Small intestine (tissue), 7 donors: ENCODE measurements at regions not wholly inside any gene's neighbourhood (a gene's known extent, or its start where the extent isn't known, plus 50 kb on each side); places are given as distances from the start of the nearest gene placed in this dataset.
A peak's percentile ranks its signal among the peaks of the same experiment; 100 is the strongest.

Source experiments
- DNase-seq, 2 donors: peaks; one replicate each; pipeline versions ENCODE4 v3.0.0 to v3.0.0-alpha.2; 2013
- FAIRE-seq: peaks from 2 replicates; lab custom pipeline; 2012; peaks lifted over from hg19 to GRCh38; lab: Jason Lieb, UNC
- H3K27ac ChIP-seq, 3 donors: one replicate each; pipeline ENCODE4 v1.5.1; 2013; ENCODE audit warnings: low read length in 2 of 3, mild to moderate bottlenecking in 2 of 3, control low read depth in 1 of 3, inconsistent platforms in 1 of 3, low read depth in 1 of 3, moderate library complexity in 1 of 3
- H3K27me3 ChIP-seq, 3 donors: one replicate each; pipeline ENCODE4 v1.6.1; 2013; ENCODE audit warnings: low read length in 3 of 3, inconsistent platforms in 1 of 3; ENCODE audit not compliant: control insufficient read depth in 3 of 3, insufficient read depth in 3 of 3
- H3K36me3 ChIP-seq, 3 donors: one replicate each; pipeline ENCODE4 v1.6.1; 2013; ENCODE audit warnings: low read length in 3 of 3, inconsistent platforms in 1 of 3, low read depth in 1 of 3, mild to moderate bottlenecking in 1 of 3, moderate library complexity in 1 of 3; ENCODE audit not compliant: control insufficient read depth in 3 of 3, insufficient read depth in 2 of 3
- H3K4me1 ChIP-seq, 3 donors: one replicate each; pipeline ENCODE4 v1.6.1; 2013; ENCODE audit warnings: low read length in 2 of 3, inconsistent platforms in 1 of 3, low read depth in 1 of 3, mild to moderate bottlenecking in 1 of 3, moderate library complexity in 1 of 3; ENCODE audit not compliant: control insufficient read depth in 3 of 3, insufficient read depth in 2 of 3
- H3K4me3 ChIP-seq, 3 donors: one replicate each; pipeline ENCODE4 v1.5.1; 2013; ENCODE audit warnings: low read length in 3 of 3, control low read depth in 1 of 3, inconsistent platforms in 1 of 3, low read depth in 1 of 3, mild to moderate bottlenecking in 1 of 3, moderate library complexity in 1 of 3
- H3K9me3 ChIP-seq, 2 donors: one replicate each; pipeline ENCODE4 v1.6.1; 2013; ENCODE audit warnings: low read depth in 1 of 2, low read length in 1 of 2; ENCODE audit not compliant: control insufficient read depth in 2 of 2, insufficient read depth in 1 of 2
- WGBS, 3 donors: extraction: QIAGEN DNeasy Blood & Tissue Kit; methylation state at CpG; one replicate each; pipeline ENCODE4 v1.1.7; 2013; 5-methylcytosine and 5-hydroxymethylcytosine counted together
- donor health status: healthy with polysubstance abuse.
- donor health status: control.
- donor health status: control.
- donor health status: Bipolar disorder and iron deficiency.
- donor health status: healthy.

DNA sequence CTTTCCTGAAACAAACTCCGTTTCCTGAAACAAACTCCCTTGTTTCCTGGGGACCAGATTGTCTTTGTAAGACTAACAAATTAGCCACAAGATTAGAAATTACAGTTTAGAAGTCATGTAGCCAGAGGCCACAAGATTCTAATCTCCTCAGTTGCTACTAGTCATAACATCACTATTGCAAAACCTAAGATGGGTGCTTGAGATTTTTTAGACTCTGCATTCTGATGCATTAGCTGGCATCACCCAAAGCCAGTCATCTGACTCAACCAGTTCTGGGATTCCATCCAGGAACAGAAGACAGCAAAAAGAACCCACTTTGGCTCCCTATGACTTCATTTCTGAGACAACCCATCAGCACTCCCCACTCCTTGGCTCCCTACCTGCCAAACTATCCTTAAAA lies 367.9 kb upstream of the MBL2 start:
- H3K4me3 ChIP-seq, result no peak overlapping the region
- H3K4me1 ChIP-seq, result no peaks in the 10 kb centered on the region
- H3K36me3 ChIP-seq, result no peaks in the 10 kb centered on the region
- H3K9me3 ChIP-seq, result no peaks in the 10 kb centered on the region
- no peak for DNase-seq
- no peak overlapping the region for H3K27ac ChIP-seq
- WGBS, 3 donors, result 47 to 59% (median 57%) methylated on average over 1 of the region's 1 CpG
- no peaks in the 10 kb centered on the region for H3K27me3 ChIP-seq
- no peak for FAIRE-seq

GRCh38 chr10:53135897-53136253 lies 363.3 kb upstream of the MBL2 start:
- DNase-seq (no peak), FAIRE-seq (no peak)
- no peaks in the 10 kb centered on the region for H3K9me3 ChIP-seq
- no peak overlapping the region for H3K27ac ChIP-seq
- no peaks in the 10 kb centered on the region for H3K27me3 ChIP-seq
- H3K4me3 ChIP-seq, result no peak overlapping the region
- WGBS, 3 donors, result 82 to 92% (median 85%) methylated on average over 2 of the region's 2 CpGs
- no peaks in the 10 kb centered on the region for H3K36me3 ChIP-seq
- peaks cover 0 to 5% (median 0%) of the 10 kb centered on the region in 3 donors for H3K4me1 ChIP-seq

DNA sequence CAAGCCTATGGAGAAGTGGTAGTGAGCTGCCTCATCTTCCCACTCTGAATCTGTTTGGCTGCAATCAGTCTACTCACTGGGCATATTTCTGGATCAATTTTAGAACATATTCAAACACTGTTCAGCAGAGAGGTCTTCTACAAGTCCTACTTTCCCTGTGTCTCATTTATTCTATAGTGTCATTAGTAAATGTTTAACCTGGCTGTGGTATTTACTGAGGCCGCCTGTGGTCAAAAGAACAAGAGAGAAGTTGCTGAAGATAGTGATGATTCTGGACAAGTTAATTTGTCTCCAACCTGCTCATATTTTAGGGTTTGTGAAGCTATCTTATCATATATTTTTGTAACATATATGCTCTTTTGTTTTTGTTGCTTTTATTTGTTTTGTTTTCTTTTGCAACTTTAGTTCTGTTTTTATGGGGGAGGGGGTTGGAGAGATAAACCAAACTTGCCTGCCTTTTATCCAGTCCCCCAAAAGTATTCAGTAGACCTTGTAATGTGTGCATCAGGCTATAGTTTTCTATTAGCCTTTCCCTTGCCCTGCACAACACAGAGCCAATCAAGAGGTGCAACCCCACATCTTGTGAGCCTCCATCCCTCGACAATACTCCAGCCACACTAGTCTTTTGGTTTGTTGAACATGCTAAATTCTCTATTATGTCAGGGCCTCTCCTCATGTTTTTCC lies 362.8 kb upstream of the MBL2 start:
- H3K4me1 ChIP-seq, result peaks cover 0 to 5% (median 0%) of the 10 kb centered on the region in 3 donors
- DNase-seq (peak; percentile 30), FAIRE-seq (no peak)
- no peaks in the 10 kb centered on the region for H3K36me3 ChIP-seq
- no peaks in the 10 kb centered on the region for H3K9me3 ChIP-seq
- WGBS, 3 donors, result 50 to 72% (median 57%) methylated on average over 2 of the region's 2 CpGs
- H3K27ac ChIP-seq, result no peak overlapping the region
- no peaks in the 10 kb centered on the region for H3K27me3 ChIP-seq
- no peak overlapping the region for H3K4me3 ChIP-seq

GRCh38 chr10:53134050-53134449 lies 361.5 kb upstream of the MBL2 start:
- H3K27me3 ChIP-seq, result no peaks in the 10 kb centered on the region
- peaks cover 0 to 5% (median 0%) of the 10 kb centered on the region in 3 donors for H3K4me1 ChIP-seq
- no peaks in the 10 kb centered on the region for H3K9me3 ChIP-seq
- H3K36me3 ChIP-seq, result no peaks in the 10 kb centered on the region
- H3K4me3 ChIP-seq, result no peak overlapping the region
- H3K27ac ChIP-seq, result no peak overlapping the region
- FAIRE-seq (no peak), DNase-seq (no peak)
- 57 to 61% (median 59%) methylated on average over 4 of the region's 4 CpGs for WGBS, 3 donors

DNA sequence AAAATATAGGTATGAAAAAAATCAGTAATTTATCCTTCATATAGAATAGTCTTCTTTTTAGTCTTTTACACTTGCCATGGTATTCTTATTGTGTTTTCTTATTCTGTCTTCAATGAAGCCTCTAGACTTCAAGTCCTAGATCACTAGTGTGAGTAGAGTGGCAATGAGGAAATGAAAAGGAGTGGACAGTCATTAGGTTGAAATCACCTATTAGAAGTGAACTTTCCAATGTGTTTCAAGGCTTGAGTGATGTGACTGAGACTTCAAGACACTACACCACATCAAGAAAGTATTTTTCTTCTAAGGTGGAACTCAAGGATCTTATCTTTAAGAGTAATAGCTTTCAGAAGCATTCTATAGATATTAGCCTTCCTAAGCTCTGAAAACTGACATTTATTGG lies 357.8 kb upstream of the MBL2 start:
- H3K4me1 ChIP-seq, result peaks cover 0 to 5% (median 0%) of the 10 kb centered on the region in 3 donors
- DNase-seq (no peak), FAIRE-seq (no peak)
- H3K27ac ChIP-seq, result no peak overlapping the region
- H3K27me3 ChIP-seq, result no peaks in the 10 kb centered on the region
- H3K9me3 ChIP-seq, result no peaks in the 10 kb centered on the region
- no peaks in the 10 kb centered on the region for H3K36me3 ChIP-seq
- no peak overlapping the region for H3K4me3 ChIP-seq

GRCh38 chr10:53127686-53128085 lies 355.1 kb upstream of the MBL2 start:
- H3K36me3 ChIP-seq, result no peaks in the 10 kb centered on the region
- no peak for FAIRE-seq
- no peak for DNase-seq
- no peak overlapping the region for H3K27ac ChIP-seq
- no peaks in the 10 kb centered on the region for H3K27me3 ChIP-seq
- no peaks in the 10 kb centered on the region for H3K4me1 ChIP-seq
- no peaks in the 10 kb centered on the region for H3K9me3 ChIP-seq
- 75 to 80% (median 75%) methylated on average over 4 of the region's 4 CpGs for WGBS, 3 donors
- no peak overlapping the region for H3K4me3 ChIP-seq

DNA sequence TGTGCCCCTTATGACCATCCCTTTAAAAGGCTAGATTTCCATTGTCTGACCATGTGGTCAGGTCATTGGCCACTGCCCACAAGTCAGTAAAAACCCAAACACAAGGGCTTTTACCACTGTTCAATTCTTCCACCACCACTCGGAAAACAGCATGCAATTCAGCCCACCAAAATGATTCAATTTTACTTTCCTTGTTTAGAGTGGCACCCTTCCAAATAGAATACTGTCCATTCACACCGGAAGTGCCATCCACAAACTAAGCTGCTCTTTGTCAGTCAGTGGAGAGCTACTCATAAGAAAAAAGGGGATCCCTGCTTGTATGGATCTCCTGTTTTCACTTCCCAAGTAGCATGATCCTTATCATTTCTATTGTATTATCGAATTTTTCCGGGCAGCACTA lies 350.7 kb upstream of the MBL2 start:
- DNase-seq (no peak), FAIRE-seq (no peak)
- no peaks in the 10 kb centered on the region for H3K27me3 ChIP-seq
- no peaks in the 10 kb centered on the region for H3K36me3 ChIP-seq
- WGBS, 3 donors, result 64 to 75% (median 65%) methylated on average over 4 of the region's 4 CpGs
- H3K9me3 ChIP-seq, result no peaks in the 10 kb centered on the region
- no peaks in the 10 kb centered on the region for H3K4me1 ChIP-seq
- H3K27ac ChIP-seq, result no peak overlapping the region
- H3K4me3 ChIP-seq, result no peak overlapping the region

GRCh38 chr10:53122281-53122680 lies 349.7 kb upstream of the MBL2 start:
- Histone ChIP-seq H3K4me3 (no peak overlapping the region), H3K27ac (no peak overlapping the region), H3K27me3 (no peaks in the 10 kb centered on the region), H3K4me1 (no peaks in the 10 kb centered on the region), H3K36me3 (no peaks in the 10 kb centered on the region), H3K9me3 (no peaks in the 10 kb centered on the region)
- FAIRE-seq, result no peak
- 40 to 68% (median 51%) methylated on average over 4 of the region's 4 CpGs for WGBS, 3 donors
- DNase-seq, result no peak

- 88 to 96% (median 95%) methylated on average over 2 of the region's 2 CpGs for WGBS, 3 donors
- no peak overlapping the region for H3K4me3 ChIP-seq
- no peak for FAIRE-seq
- no peaks in the 10 kb centered on the region for H3K9me3 ChIP-seq
- H3K27ac ChIP-seq, result no peak overlapping the region
- H3K27me3 ChIP-seq, result no peaks in the 10 kb centered on the region
- no peaks in the 10 kb centered on the region for H3K36me3 ChIP-seq
- H3K4me1 ChIP-seq, result no peaks in the 10 kb centered on the region
- DNase-seq, result no peak
Observed at GRCh38 chr10:53115660-53116059, 343.1 kb upstream of the MBL2 start.
